ENCODE measurements at regions not wholly inside any gene's neighbourhood (a gene's known extent, or its start where the extent isn't known, plus 50 kb on each side); places are given as distances from the start of the nearest gene placed in this dataset.

- TF ChIP-seq POLR2A (IDR thresholded peaks at IDR 0.05; ENCODE audit: low read depth, low read length) (no peak), POLR2AphosphoS5 (IDR thresholded peaks at IDR 0.05; ENCODE audit: low read depth, low read length) (no peak)
These were observed 111.7 kb upstream of the SETBP1 start for GRCh38 chr18:44568986-44569385.
